NCI-H2081 treated with DMSO at 0.1 percent for 48 hours (cell line): ENCODE measurements at regions not wholly inside any gene's neighbourhood (a gene's known extent, or its start where the extent isn't known, plus 50 kb on each side); places are given as distances from the start of the nearest gene placed in this dataset.

Source experiments
- DNase-seq: peaks from one replicate; lab custom pipeline; 2025; lab: John Stamatoyannopoulos, UW

DNA sequence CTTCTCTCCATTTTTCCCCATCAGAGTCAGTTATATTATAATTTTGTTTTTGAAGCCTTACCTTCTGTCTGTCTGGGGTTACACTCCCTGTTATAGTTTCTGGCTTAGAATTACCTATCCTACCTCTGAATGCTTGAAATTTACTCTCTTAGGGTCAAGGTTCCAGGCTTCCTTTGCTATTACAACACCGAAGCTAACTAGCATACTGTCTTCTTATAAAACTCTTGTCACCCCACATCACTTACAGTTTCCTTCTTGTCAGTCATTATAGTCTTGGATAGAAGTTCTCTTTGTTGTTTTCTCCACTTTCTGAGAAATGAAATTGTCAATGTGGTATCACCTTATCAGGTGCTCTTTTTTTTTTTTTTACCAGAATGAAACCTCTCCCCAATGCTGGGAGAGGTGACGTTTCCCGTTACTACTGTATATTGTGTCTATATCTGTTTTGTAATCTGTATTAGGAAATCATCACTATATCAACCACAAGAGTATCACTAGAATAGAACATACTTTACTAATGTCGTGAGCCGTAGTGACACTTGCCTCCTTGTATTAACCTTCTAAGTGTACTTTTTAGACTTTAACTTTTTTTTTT, 69.2 kb upstream of the PSMA6 start:
- no peak for DNase-seq

DNA sequence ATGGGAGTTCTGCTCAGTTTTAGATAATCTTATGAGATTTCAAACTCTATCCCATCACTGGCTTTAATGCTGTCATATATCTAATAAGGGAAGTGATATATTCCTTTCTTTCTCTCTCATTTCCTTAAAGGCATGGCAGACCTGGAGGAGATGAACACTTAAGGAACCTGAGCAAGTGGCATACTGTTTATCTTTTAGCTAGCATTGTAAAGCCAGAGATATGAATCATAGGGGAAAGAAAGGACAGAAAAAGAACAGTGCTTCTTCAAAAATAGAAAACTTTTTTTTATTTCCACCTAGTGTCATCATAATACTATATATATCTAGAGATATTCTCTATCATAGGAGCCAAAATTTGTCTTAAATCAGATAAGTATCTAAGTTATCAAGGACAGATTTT, 68.3 kb upstream of the PSMA6 start:
- no peak for DNase-seq

DNA sequence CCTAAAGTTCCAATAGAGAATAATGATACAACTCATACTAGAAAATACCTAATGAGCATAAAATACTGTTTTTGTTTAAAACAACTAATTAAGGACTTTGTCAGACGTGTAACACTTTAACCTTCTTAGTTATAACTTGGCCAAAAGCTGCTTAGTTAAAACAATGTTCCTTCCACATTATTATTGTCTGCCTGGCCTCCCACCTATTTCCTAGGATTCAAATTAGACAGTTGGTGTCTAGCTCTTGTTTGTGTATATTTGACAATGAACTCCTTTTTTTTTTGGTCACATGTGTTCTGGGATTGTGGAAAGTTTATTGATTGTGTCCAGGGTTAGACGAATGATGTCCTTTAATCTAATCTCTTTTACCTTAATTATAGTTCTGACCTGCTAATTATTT, 67.6 kb upstream of the PSMA6 start:
- no peak for DNase-seq

DNA sequence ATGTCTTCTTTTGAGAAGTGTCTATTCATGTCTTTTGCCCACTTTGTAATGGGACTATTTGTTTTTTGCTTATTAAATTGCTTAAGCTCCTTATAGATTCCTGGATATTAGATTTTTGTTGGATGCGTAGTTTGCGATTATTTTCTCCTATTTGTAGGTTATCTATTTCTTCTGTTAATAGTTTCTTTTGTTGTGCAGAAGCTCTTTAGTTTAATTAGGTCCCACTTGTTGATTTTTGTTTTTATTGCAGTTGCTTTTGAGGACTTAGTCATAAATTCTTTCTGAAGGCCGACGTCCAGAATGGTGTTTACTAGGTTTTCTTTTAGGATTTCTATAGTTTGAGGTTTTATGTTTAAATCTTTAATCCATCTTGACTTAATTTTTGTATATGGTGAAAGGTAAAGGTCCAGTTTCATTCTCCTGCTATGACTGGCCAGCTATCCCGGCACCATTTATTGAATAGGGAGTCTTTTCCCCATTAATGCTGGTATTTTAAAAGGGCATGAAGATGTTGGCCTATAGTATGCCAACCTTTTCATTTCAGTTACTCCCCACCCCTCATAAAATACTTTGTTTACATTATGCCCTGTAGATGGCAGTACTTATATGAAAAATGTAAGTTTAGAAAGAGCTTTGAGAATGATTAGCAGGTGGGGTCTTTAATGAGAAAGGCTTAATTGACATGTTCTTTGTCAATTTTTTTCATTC, 62.9 kb upstream of the PSMA6 start:
- no peak for DNase-seq

DNA sequence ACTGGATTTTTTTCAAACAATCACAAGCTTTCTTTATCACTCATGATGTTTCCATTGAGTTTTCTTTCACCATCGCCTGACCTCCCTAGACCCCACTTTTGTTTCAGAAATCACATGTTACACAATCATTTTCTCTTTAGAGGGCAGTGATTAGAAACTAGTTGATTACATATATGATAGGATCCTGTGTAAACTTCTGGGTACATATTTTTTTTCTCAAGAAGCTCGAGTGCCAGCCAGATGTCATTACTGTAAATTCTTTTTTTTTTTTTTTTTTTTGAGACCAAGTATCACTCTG, 62.4 kb upstream of the PSMA6 start:
- no peak for DNase-seq

DNA sequence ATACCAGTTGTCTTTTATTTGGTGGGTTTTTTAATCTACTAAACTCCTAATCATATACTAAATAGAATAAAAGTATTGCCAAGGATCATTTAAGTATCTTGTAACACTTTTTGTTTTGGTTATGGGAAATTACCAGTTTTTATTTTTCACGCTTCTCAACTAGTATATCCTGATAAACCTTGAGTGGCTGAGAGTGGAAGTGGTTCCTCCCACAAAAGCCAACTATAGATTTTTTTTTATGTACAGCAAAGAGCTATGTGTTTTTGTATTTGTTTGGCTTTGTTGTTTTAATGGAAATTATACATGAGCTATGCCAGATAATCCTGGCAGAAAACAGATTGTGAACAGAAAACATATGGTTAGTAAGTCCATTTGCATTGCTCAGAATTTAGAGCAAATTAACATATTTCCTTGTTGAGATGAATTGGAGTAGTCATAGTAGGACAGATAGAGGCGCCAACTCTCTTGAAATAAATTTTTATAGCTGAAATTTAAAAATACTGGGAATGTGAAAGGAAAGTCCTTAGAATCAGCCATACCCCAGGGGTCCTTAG, 60.9 kb upstream of the PSMA6 start:
- no peak for DNase-seq

DNA sequence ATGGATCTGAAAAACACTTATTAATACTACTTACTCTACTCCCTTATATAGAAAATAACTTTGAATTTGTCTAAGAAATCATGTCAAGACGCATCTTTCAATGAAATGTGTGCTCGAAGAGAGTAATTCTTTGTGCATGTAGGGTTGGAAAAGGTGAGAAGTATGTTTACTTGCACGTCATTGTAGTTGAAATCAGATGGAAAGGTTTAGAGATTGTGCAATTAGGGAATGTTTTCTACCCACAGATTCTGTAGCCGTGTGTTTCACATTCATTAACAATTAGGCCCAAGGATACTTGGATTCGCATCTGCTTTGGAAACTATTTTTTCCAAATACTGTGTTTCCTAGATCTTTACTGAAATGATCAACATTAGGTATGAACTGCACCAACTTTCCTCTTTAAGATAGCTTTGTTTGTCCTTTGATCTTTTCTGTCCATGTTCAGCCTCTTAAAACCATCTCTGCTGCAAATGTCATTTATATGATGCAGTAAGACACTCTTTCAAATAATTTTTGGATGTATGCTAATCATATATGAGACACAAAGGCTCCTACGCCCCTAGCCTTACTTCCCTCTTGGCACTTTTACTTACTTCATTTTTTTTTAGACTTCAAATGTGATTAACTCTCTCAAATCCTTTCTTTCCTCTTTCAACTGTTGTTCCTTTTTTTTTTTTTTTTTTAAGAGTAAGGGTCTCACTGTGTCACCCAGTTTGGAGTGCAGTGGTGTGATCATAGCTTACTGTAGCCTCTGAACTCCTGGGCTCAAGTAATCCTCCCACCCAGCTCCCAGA, 58.0 kb upstream of the PSMA6 start:
- no peak for DNase-seq

DNA sequence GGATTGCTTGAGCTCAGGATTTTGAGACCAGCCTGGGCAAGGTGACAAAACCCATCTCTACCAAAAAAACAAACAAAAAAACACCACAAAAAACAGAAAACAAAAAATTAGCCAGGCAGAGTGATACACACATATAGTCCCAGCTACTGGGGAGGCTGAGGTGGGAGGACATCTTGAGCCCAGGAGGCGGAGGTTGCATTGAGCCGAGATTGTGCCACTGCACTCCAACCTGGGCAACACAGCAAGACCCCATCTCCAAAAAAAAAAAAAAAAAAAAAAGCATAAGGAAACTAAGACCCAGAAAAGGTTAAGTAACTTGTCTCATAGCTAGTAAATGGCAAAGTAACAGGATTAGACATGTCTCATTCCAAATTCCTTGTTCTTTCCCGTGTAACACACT, 56.3 kb upstream of the PSMA6 start:
- no peak for DNase-seq

DNA sequence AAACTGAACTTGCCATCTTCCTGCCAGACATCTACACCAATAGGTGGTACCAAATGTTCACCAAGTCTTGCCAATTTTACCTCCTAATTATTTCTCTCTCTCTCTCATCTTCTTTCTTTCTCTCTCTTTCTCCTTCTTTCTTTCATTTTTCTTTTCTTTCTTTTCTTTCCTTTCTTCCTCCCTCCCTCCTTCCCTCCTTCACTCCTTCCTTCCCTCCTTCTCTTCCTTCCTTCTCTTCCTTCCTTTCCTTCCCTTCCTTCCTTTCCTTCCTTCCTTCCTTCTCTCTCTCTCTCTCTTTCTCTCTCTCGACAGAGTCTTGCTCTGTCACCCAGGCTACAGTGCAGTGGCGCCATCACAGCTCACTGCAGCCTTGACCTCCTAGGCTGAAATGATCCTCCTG, 55.4 kb upstream of the PSMA6 start:
- no peak for DNase-seq

DNA sequence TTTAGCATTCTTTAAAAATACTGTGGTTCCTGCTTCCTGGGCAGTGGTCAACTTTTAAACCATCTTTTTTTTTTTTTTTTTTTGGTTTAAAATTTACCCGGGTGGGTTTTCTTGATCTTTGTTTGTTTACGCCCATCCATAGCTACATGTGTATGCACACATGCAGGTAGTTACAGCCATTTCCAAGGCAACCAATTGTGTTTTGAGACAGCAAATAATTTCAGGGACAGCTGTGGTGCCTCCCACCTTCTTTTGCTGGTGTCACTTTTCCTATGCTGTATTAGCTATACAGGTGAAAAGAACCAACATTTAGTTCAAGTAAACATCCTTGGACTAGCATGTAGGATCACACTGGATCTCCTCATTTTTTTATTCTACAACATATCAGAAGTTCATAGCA, 52.0 kb upstream of the PSMA6 start:
- peak; percentile 62 for DNase-seq
